Body of pancreas (tissue), 4 donors: ENCODE measurements at regions not wholly inside any gene's neighbourhood (a gene's known extent, or its start where the extent isn't known, plus 50 kb on each side); places are given as distances from the start of the nearest gene placed in this dataset.

ENCODE experiments used
- ATAC-seq: fragments of 150-250 bp; one replicate; pipeline ENCODE4 v1.9.1; 2016
- DNase-seq, 4 donors: peaks; one replicate each; pipeline ENCODE4 v3.0.0-alpha.2; 2019
- H3K27ac ChIP-seq, 4 donors: fragments of 200-600 bp; sonication (generic); 1 replicate in 3 of 4; 2 replicates in 1 of 4; pipeline versions ENCODE4 v1.5.1 to v1.6.1; 2016 to 2019; ENCODE audit warnings: mild to moderate bottlenecking in 1 of 4, mixed read lengths in 1 of 4, moderate library complexity in 1 of 4
- H3K27me3 ChIP-seq, 2 donors: fragments of 200-600 bp; sonication (generic); one replicate each; pipeline ENCODE4 v1.6.0; 2016; ENCODE audit warnings: mild to moderate bottlenecking in 1 of 2
- H3K36me3 ChIP-seq, 2 donors: fragments of 200-600 bp; sonication (generic); replicated peaks in 1 of 2; 2 replicates each; pipeline ENCODE4 v1.5.1; 2016; ENCODE audit warnings: low read depth in 2 of 2; ENCODE audit not compliant: insufficient read depth in 1 of 2
- H3K4me1 ChIP-seq: fragments of 200-600 bp; sonication (generic); one replicate; pipeline ENCODE4 v1.6.0; 2016
- H3K4me3 ChIP-seq, 2 donors: fragments of 200-600 bp; sonication (generic); 1 replicate in 1 of 2; 2 replicates in 1 of 2; pipeline ENCODE4 v1.5.1; 2016 to 2019
- H3K9me3 ChIP-seq, 3 donors: fragments of 200-600 bp; sonication (generic); 1 replicate in 2 of 3; 2 replicates in 1 of 3; pipeline ENCODE4 v1.5.1; 2016
- CTCF ChIP-seq, 7 experiments: fragments of 450-650 bp in 4 of 7; fragments of 200-600 bp in 3 of 7; sonication (generic) in 3 of 7; IDR thresholded peaks; one replicate each; pipeline ENCODE4 v1.5.1; 2016 to 2019; ENCODE audit warnings: antibody characterized with exemption in 7 of 7
- POLR2A ChIP-seq, 3 donors: fragments of 450-650 bp; IDR thresholded peaks; one replicate each; pipeline ENCODE4 v1.6.1; 2016; ENCODE audit warnings: antibody characterized with exemption in 3 of 3, mild to moderate bottlenecking in 2 of 3
- WGBS, 2 donors: methylation state at CpG; one replicate each; pipeline ENCODE4 v1.1.5; 2017; 5-methylcytosine and 5-hydroxymethylcytosine counted together
- intact Hi-C: fragments of 100-400 bp; cut with DNase I; formaldehyde crosslinking; loops from one replicate; pipeline ENCODE4 v1.15.1; 2023

GRCh38 chr2:146804288-146804687, 1040.5 kb upstream of the ACVR2A start:
- intact Hi-C loops, result no loop called here
- ATAC-seq (no peak), DNase-seq (no peak)
- Histone ChIP-seq H3K9me3 (no peaks in the 10 kb centered on the region), H3K36me3 (no peaks in the 10 kb centered on the region), H3K4me3 (no peak overlapping the region), H3K4me1 (no peaks in the 10 kb centered on the region), H3K27ac (no peak overlapping the region), H3K27me3 (no peaks in the 10 kb centered on the region)
- TF ChIP-seq CTCF (IDR thresholded peaks at IDR 0.05), result no peak
- TF ChIP-seq POLR2A (IDR thresholded peaks at IDR 0.05), result no peak
- 64 to 78% methylated on average over 4 of the region's 4 CpGs for WGBS, 2 donors

DNA sequence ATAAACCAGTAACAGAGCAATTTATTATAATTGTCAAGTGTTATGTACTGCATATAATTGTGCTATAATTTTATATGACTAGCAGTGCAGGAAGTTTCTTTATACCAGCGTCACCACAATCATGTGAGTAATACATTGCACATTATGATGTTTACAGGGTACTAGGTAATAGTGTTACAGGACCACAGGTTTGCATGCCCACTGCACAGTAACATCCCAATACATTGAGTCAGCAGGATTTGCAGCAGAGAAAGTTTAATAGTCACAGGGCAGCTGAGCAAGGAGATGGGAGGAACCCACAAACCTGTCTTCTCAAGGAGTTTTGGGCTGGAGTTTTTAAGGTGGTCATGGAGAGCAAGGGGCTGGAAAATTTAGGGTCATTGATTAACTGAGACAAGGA, 1042.9 kb upstream of the ACVR2A start:
- Histone ChIP-seq H3K27me3 (no peaks in the 10 kb centered on the region), H3K36me3 (no peaks in the 10 kb centered on the region), H3K4me1 (no peaks in the 10 kb centered on the region), H3K9me3 (no peaks in the 10 kb centered on the region), H3K4me3 (no peak overlapping the region), H3K27ac (no peak overlapping the region)
- ATAC-seq (no peak), DNase-seq (no peak)
- no peak for TF ChIP-seq CTCF (IDR thresholded peaks at IDR 0.05)
- WGBS, 2 donors, result 77 to 79% methylated on average over 1 of the region's 1 CpG
- intact Hi-C loops, result no loop called here

- 27 to 41% methylated on average over 2 of the region's 2 CpGs for WGBS, 2 donors
- H3K36me3 ChIP-seq, result no peaks in the 10 kb centered on the region
- H3K4me1 ChIP-seq, result no peaks in the 10 kb centered on the region
- ATAC-seq (no peak), DNase-seq (no peak)
- peaks cover 0 to 9% (median 0%) of the 10 kb centered on the region in 3 donors for H3K9me3 ChIP-seq
- H3K4me3 ChIP-seq, result no peak overlapping the region
- no peak overlapping the region for H3K27ac ChIP-seq
- TF ChIP-seq CTCF (IDR thresholded peaks at IDR 0.05), result no peak
- no peak for TF ChIP-seq POLR2A (IDR thresholded peaks at IDR 0.05)
- intact Hi-C loops, result no loop called here
- no peaks in the 10 kb centered on the region for H3K27me3 ChIP-seq
Measured at GRCh38 chr2:146786396-146786795, 1058.4 kb upstream of the ACVR2A start.

DNA sequence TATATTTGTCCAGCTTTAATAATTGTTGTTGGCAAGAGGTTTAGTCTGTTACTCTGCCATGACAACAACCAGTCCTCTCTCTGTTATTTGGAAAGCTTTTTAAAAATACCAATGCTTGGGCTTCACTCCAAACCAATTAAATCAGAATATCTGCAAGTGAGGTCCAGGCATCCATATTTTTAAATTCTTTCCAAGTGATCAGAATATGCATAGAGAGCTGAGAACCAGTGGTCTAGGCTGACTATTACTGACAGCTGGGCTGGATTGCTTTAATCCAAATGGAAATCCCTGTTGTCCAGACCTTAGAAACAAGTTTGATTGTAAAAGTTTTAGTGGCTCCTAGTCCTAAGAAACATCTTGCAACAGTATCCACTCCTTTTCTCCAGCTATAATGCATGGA, 1059.7 kb upstream of the ACVR2A start:
- ATAC-seq, result no peak
- H3K4me1 ChIP-seq, result no peaks in the 10 kb centered on the region
- intact Hi-C loops, result no loop called here

More for the DNA sequence above, 1059.7 kb upstream of the ACVR2A start:
- no peak for DNase-seq
- TF ChIP-seq POLR2A (IDR thresholded peaks at IDR 0.05), result no peak
- no peak for TF ChIP-seq CTCF (IDR thresholded peaks at IDR 0.05)
- Histone ChIP-seq H3K27me3 (no peaks in the 10 kb centered on the region), H3K36me3 (no peaks in the 10 kb centered on the region), H3K27ac (no peak overlapping the region), H3K4me3 (no peak overlapping the region), H3K9me3 (peaks cover 0 to 9% (median 0%) of the 10 kb centered on the region in 3 donors)
